ENCODE measurements at regions not wholly inside any gene's neighbourhood (a gene's known extent, or its start where the extent isn't known, plus 50 kb on each side); places are given as distances from the start of the nearest gene placed in this dataset.

GRCh38 chr5:114912189-114912920 lies 257.4 kb downstream of the TRIM36 start:
- Histone ChIP-seq H3K4me1 (ENCODE audit: control insufficient read depth, insufficient read depth, low read length) (no peaks in the 10 kb centered on the region), H3K4me2 (ENCODE audit: control insufficient read depth, insufficient read depth) (no peak overlapping the region), H3K36me3 (ENCODE audit: control insufficient read depth in 2 of 2, insufficient read depth in 2 of 2, low read length in 1 of 2) (no peaks in the 10 kb centered on the region), H3K27ac (ENCODE audit: control insufficient read depth, insufficient read depth) (no peak overlapping the region), H4K20me1 (ENCODE audit: control insufficient read depth, insufficient read depth) (no peaks in the 10 kb centered on the region), H3K9me3 (replicated peaks; ENCODE audit: control insufficient read depth, insufficient read depth, low read length) (no peaks in the 10 kb centered on the region), H2AFZ (ENCODE audit: control insufficient read depth, low read depth, low read length) (no peak overlapping the region), H3K4me3 (no peak overlapping the region), H3K79me2 (ENCODE audit: control insufficient read depth, insufficient read depth, low read length) (no peaks in the 10 kb centered on the region), H3K27me3 (replicated peaks in 1 of 2; ENCODE audit: control insufficient read depth in 2 of 2, insufficient read depth in 2 of 2, low read length in 1 of 2) (no peaks in the 10 kb centered on the region), H3K9ac (ENCODE audit: control insufficient read depth, insufficient read depth, low read length) (no peak overlapping the region)
- no peak for TF ChIP-seq RB1 (IDR thresholded peaks at IDR 0.05; ENCODE audit: borderline replicate concordance)
- no peak for TF ChIP-seq IKZF1 (conservative IDR thresholded peaks at IDR 0.05)
- no peak for TF ChIP-seq EED (IDR thresholded peaks at IDR 0.05; ENCODE audit: low read depth)
- no peak for TF ChIP-seq TAF1 (IDR thresholded peaks at IDR 0.05; ENCODE audit: borderline replicate concordance, low read depth, low read length)
- TF ChIP-seq CREB1 (IDR thresholded peaks at IDR 0.05; ENCODE audit: low read depth): no peak
- TF ChIP-seq NFXL1 (IDR thresholded peaks at IDR 0.05; ENCODE audit: borderline replicate concordance): no peak
- TF ChIP-seq ZNF24 (IDR thresholded peaks at IDR 0.05): no peak
- no peak for TF ChIP-seq IRF5 (IDR thresholded peaks at IDR 0.05; ENCODE audit: borderline replicate concordance)
- TF ChIP-seq HCFC1 (IDR thresholded peaks at IDR 0.05; ENCODE audit: low read length): no peak
- TF ChIP-seq HDAC2 (IDR thresholded peaks at IDR 0.05): no peak
- no peak for TF ChIP-seq RCOR1 (conservative IDR thresholded peaks at IDR 0.05; ENCODE audit: low read depth, low read length)
- SMC1A ChIA-PET (ENCODE audit: uncharacterized antibody, unreplicated experiment): interaction anchor here (0.7 to 1.0 kb wide), 2 partner anchors 185 to 1943 kb away, joined by 3 read pairs; no protein-coding TSS in a partner anchor
- no peak for FAIRE-seq
- in situ Hi-C loops (cut with MboI): no loop called here
- ATAC-seq: no peak
- WGBS (ENCODE audit: insufficient coverage, insufficient replicate concordance, low lambda C conversion rate, missing lambda C conversion rate): 0% methylated on average over 4 of the region's 4 CpGs
- POLR2A ChIA-PET: no interaction called here
- no TSS peak for BruUV-seq (replicated peaks)
- no peak for DNase-seq (ENCODE audit: low read depth, low spot score)
- RAD21 ChIA-PET (ENCODE audit: unreplicated experiment): no interaction called here
- CTCF ChIA-PET: interaction anchor here (0.6 kb wide), 1 partner anchor 15 kb away, joined by 4 read pairs; no protein-coding TSS in a partner anchor
- intact Hi-C loops (cut with micrococcal nuclease; ENCODE audit: unreplicated experiment): no loop called here
